Type B pancreatic cell (in vitro differentiated cells): ENCODE measurements at regions not wholly inside any gene's neighbourhood (a gene's known extent, or its start where the extent isn't known, plus 50 kb on each side); places are given as distances from the start of the nearest gene placed in this dataset.

Source experiments
- DNase-seq: peaks from one replicate; pipeline ENCODE4 v3.0.0; 2021; ENCODE audit warnings: mixed read lengths; ENCODE audit not compliant: unreplicated experiment; ENCODE audit errors: extremely low spot score
- H3K27ac Mint-ChIP-seq: 2 replicates; pipeline ENCODE4 v1.8.0; 2021; ENCODE audit warnings: mild to moderate bottlenecking, mixed read lengths
- H3K27me3 Mint-ChIP-seq: 2 replicates; pipeline ENCODE4 v1.8.0; 2021; ENCODE audit warnings: mixed read lengths
- H3K36me3 Mint-ChIP-seq: 2 replicates; pipeline ENCODE4 v1.8.0; 2021; ENCODE audit warnings: mixed read lengths
- H3K4me1 Mint-ChIP-seq: one replicate; pipeline ENCODE4 v1.8.0; 2021; ENCODE audit warnings: mixed read lengths; ENCODE audit not compliant: unreplicated experiment
- H3K4me3 Mint-ChIP-seq: 2 replicates; pipeline ENCODE4 v1.8.0; 2021; ENCODE audit warnings: mild to moderate bottlenecking, mixed read lengths
- H3K9me3 Mint-ChIP-seq: 2 replicates; pipeline ENCODE4 v1.8.0; 2021; ENCODE audit warnings: mixed read lengths
- TF ChIP-seq, protein P1 (sequence below): fragments of 200-600 bp; sonication (generic); conservative IDR thresholded peaks from 2 replicates; pipeline ENCODE4 v1.5.0; 2021; ENCODE audit warnings: antibody characterized with exemption, mild to moderate bottlenecking

DNA sequence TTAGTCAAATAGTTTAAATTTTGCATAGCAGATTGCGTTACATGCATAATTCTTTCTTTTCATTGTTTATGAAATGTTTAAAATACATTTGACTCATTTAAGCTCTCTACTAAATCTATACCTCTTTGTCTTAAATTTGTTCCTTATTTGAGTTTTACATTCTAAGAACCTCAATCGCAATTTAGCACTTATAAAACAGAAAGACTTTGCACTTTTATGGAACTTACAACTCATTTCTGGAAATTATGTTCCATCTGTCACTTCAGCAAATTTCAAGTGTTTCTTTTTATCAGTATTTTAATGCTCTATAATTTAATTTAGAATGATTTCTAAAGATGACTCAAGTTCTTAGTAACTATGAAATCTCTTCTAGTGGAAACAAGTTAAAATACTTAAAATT, 1505.8 kb upstream of the SPRY2 start:
- H3K9me3 Mint-ChIP-seq: no peaks in the 10 kb centered on the region
- TF ChIP-seq, protein P1, sequence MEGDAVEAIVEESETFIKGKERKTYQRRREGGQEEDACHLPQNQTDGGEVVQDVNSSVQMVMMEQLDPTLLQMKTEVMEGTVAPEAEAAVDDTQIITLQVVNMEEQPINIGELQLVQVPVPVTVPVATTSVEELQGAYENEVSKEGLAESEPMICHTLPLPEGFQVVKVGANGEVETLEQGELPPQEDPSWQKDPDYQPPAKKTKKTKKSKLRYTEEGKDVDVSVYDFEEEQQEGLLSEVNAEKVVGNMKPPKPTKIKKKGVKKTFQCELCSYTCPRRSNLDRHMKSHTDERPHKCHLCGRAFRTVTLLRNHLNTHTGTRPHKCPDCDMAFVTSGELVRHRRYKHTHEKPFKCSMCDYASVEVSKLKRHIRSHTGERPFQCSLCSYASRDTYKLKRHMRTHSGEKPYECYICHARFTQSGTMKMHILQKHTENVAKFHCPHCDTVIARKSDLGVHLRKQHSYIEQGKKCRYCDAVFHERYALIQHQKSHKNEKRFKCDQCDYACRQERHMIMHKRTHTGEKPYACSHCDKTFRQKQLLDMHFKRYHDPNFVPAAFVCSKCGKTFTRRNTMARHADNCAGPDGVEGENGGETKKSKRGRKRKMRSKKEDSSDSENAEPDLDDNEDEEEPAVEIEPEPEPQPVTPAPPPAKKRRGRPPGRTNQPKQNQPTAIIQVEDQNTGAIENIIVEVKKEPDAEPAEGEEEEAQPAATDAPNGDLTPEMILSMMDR: no peak
- DNase-seq: no peak
- H3K4me1 Mint-ChIP-seq: no peaks in the 10 kb centered on the region
- H3K27ac Mint-ChIP-seq: no peak overlapping the region
- H3K27me3 Mint-ChIP-seq: no peaks in the 10 kb centered on the region
- H3K4me3 Mint-ChIP-seq: no peak overlapping the region
- H3K36me3 Mint-ChIP-seq: no peaks in the 10 kb centered on the region

DNA sequence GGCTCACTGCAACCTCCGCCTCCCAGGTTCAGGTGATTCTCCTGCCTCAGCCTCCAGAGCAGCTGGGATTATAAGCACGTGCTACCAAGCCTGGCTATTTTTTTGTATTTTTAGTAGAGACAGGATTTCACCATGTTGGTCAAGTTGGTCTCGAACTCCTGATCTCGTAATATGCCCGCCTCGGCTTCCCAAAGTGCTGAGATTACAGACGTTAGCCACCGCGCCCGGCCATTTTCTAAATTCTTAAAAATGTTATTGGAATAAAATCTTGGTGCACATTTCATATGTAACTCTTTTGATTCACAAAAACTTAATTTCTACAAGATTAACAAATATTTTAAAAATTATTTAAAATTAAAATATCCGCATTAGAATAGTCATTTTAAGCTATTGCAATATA, 1480.3 kb upstream of the SPRY2 start:
- Mint-ChIP-seq H3K4me3 (no peak overlapping the region), H3K4me1 (no peaks in the 10 kb centered on the region), H3K27ac (no peak overlapping the region), H3K27me3 (no peaks in the 10 kb centered on the region), H3K36me3 (no peaks in the 10 kb centered on the region), H3K9me3 (peaks cover 4% of the 10 kb centered on the region)
- DNase-seq: no peak
- TF ChIP-seq, protein P1: no peak

DNA sequence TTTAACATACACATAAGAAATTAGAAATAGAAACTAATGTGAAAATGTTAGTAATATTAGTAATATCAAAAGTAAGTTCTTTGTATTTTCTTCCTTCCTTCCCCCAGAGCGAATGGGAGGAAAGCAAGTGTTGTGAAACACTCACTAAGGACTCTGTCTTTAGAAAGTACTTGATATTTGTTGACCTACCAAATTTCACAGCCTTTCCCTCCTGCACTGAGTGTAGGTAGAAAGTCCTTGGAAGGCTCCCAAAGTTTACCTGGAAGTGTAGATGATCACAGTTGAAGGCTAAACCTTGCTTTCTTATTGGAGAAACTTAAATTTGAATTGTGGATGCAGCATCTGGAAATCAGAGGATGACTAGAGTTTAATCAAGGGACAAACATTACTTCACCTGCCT, 1459.5 kb upstream of the SPRY2 start:
- Mint-ChIP-seq H3K9me3 (no peaks in the 10 kb centered on the region), H3K27me3 (no peaks in the 10 kb centered on the region), H3K36me3 (no peaks in the 10 kb centered on the region), H3K27ac (no peak overlapping the region), H3K4me3 (no peak overlapping the region), H3K4me1 (no peaks in the 10 kb centered on the region)
- TF ChIP-seq, protein P1: no peak
- DNase-seq: no peak

DNA sequence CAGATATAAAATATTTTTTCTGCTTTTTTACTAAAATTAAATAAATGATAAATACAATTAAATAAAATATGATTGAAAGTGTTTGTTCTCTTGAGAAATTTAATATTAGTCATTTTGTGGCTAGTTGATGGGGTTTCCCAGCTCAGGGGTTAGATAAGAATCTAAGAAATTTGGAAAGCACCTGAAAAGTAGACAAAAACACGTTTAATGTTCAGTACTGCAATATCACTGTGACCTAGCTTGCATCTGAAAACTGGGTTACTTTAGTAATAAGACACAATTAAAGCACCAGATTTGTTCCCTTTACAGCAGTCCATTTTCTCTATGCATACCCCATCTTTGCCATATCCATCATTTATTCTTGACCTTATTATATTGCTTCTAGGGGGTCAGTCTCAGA, 1454.8 kb upstream of the SPRY2 start:
- no peak for DNase-seq
- H3K4me3 Mint-ChIP-seq: no peak overlapping the region
- H3K27me3 Mint-ChIP-seq: no peaks in the 10 kb centered on the region
- TF ChIP-seq, protein P1: no peak
- no peaks in the 10 kb centered on the region for H3K4me1 Mint-ChIP-seq
- peaks cover 7% of the 10 kb centered on the region for H3K9me3 Mint-ChIP-seq
- H3K27ac Mint-ChIP-seq: no peak overlapping the region
- no peaks in the 10 kb centered on the region for H3K36me3 Mint-ChIP-seq

DNA sequence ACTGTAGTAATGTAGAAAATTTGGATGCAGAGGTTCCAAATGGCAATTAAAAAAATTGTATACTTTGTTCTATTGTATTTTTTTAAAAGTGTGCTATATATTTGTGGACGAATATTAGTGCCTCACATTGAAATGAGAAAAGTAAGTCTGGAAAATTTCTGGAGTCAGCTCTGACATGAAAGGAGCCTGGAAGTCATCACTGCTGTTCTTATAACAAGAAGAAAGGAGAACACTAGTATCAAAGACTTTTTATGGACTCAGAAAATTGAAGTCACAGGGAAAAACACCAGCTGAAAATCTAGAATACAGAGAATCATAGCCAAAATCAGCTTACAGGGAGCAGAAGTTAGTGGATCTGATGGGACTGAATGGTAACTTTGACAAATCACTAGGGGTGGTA, 1450.7 kb upstream of the SPRY2 start:
- Mint-ChIP-seq H3K27ac (no peak overlapping the region), H3K27me3 (no peaks in the 10 kb centered on the region), H3K4me3 (no peak overlapping the region), H3K9me3 (peaks cover 7% of the 10 kb centered on the region), H3K4me1 (no peaks in the 10 kb centered on the region), H3K36me3 (no peaks in the 10 kb centered on the region)
- no peak for DNase-seq
- TF ChIP-seq, protein P1: no peak

DNA sequence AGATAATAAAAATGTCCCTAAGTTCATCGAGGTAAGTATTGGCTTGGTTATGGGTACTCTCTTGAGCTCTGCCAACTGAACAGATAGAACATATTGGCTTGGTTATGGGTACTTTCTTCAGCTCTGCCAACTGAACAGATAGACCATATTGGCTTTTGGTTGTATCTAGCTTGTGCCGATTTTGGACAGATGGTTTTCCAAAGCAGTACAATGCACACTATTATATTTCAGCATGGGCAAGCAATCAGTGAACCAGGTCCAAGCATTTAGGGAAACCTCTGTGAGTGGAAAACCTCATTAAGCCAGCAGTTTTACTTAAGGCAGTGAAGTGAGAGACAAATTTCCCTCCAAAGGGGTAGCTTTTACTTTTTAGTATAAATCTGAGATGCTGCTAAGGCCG, 1440.5 kb upstream of the SPRY2 start:
- TF ChIP-seq, protein P1: no peak
- no peak for DNase-seq
- no peaks in the 10 kb centered on the region for H3K9me3 Mint-ChIP-seq
- no peaks in the 10 kb centered on the region for H3K36me3 Mint-ChIP-seq
- no peaks in the 10 kb centered on the region for H3K4me1 Mint-ChIP-seq
- no peak overlapping the region for H3K27ac Mint-ChIP-seq
- H3K27me3 Mint-ChIP-seq: no peaks in the 10 kb centered on the region
- no peak overlapping the region for H3K4me3 Mint-ChIP-seq
